H1 (cell line): ENCODE measurements at regions not wholly inside any gene's neighbourhood (a gene's known extent, or its start where the extent isn't known, plus 50 kb on each side); places are given as distances from the start of the nearest gene placed in this dataset.

Source experiments
- SP1 ChIP-seq: IDR thresholded peaks from 2 replicates; pipeline ENCODE4 v1.6.1; 2011; ENCODE audit warnings: low read depth, low read length
- TAF1 ChIP-seq: IDR thresholded peaks from 2 replicates; pipeline ENCODE4 v1.6.1; 2011; ENCODE audit warnings: mild to moderate bottlenecking, low read depth, low read length

DNA sequence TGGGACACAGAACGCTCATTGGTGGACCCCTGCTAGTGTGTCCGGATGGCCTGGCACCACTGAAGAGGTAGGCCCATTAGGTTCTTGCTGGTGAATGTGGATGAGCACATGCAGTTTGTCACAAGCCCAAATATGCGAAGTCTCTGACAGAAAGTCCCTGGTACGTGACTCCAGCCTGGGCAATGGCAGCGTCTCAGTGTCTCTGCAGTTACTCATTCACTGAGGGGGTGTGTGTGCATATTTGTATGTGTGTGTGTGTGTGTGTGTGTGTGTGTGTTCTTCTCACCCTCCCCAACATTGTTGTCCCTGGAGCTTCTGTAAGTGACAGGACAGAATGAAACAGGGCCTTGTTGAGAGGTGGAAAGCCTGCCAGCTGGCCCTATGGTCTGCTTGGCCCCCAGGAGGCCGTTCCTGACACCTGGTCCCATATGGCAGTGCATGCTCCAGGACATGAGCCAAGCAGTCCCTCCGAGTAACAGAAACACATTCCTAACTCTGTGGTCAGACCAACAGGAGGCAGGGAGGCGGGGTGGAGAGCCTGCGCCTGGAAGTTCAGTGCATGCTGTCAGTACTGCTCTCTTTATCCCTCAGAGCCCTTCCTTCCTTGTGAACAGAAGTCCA lies 169.9 kb downstream of the SLC28A3 start (continued):
- TF ChIP-seq SP1 (no peak), TAF1 (no peak)
